IPS-20b (cell line): ENCODE measurements at regions not wholly inside any gene's neighbourhood (a gene's known extent, or its start where the extent isn't known, plus 50 kb on each side); places are given as distances from the start of the nearest gene placed in this dataset.

ENCODE experiments used
- H3K27ac ChIP-seq: one replicate; pipeline ENCODE4 v1.5.1; 2013; ENCODE audit warnings: low read length
- H3K27me3 ChIP-seq: 2 replicates; pipeline ENCODE4 v1.6.1; 2013; ENCODE audit warnings: mild to moderate bottlenecking, low read length, inconsistent platforms; ENCODE audit not compliant: insufficient read depth
- H3K36me3 ChIP-seq: 2 replicates; pipeline ENCODE4 v1.6.1; 2013; ENCODE audit warnings: low read depth, mild to moderate bottlenecking, inconsistent platforms, low read length, moderate library complexity; ENCODE audit not compliant: insufficient read depth
- H3K4me1 ChIP-seq: 2 replicates; pipeline ENCODE4 v1.6.1; 2013; ENCODE audit warnings: mild to moderate bottlenecking, control low read depth, inconsistent platforms, low read length, moderate library complexity; ENCODE audit not compliant: insufficient read depth
- H3K4me3 ChIP-seq: 2 replicates; pipeline ENCODE4 v1.5.1; 2013; ENCODE audit warnings: mild to moderate bottlenecking, low read length, inconsistent platforms
- H3K9ac ChIP-seq: 2 replicates; pipeline ENCODE4 v1.6.1; 2013; ENCODE audit warnings: low read depth, mild to moderate bottlenecking, inconsistent platforms, low read length, moderate library complexity
- H3K9me3 ChIP-seq: 2 replicates; pipeline ENCODE4 v1.6.1; 2013; ENCODE audit warnings: mild to moderate bottlenecking, low read depth, low read length, inconsistent platforms; ENCODE audit not compliant: insufficient read depth

DNA sequence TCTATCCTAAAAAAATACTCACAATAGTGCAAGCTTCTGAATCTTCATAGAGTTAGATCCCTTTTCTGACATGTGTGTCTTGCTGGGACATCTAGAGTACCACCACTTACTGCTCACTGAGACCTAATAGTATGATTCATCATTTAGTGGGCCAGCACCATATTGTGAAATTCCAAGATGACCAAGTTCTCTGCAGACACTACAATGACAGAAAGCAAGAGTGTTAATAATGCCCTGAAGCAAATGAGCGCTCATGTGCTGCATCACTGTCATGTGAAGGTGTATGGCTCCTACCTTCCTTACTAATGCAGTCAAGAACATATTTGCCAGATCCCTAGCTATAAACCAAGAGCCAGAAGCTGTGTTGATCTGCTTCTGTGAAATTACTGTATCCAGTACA lies 606.2 kb upstream of the NXPH2 start:
- no peak overlapping the region for H3K4me3 ChIP-seq
- H3K9ac ChIP-seq: no peak overlapping the region
- no peaks in the 10 kb centered on the region for H3K36me3 ChIP-seq
- H3K4me1 ChIP-seq: no peaks in the 10 kb centered on the region
- no peaks in the 10 kb centered on the region for H3K9me3 ChIP-seq
- no peaks in the 10 kb centered on the region for H3K27me3 ChIP-seq
- H3K27ac ChIP-seq: no peak overlapping the region

DNA sequence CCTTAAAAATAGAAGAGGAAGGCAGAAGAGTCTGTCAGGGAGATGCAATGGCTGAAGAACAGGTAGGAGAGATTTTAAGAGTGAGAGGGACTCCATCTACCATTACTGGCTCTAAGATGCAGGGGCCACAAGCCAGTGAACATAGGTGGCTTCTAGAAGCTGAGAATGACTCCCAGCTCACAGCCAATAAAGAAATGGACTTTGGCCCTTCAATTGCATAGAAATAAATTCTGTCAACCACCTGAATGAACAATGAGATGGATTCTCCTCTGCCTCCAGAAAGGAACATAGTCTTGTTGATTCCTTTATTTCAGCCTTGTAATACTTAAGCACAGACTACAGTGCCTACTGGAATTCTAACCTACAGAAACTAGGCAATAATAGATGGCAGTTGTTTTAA lies 603.3 kb upstream of the NXPH2 start:
- no peak overlapping the region for H3K9ac ChIP-seq
- no peaks in the 10 kb centered on the region for H3K4me1 ChIP-seq
- H3K9me3 ChIP-seq: no peaks in the 10 kb centered on the region
- H3K36me3 ChIP-seq: no peaks in the 10 kb centered on the region
- H3K4me3 ChIP-seq: no peak overlapping the region
- H3K27me3 ChIP-seq: no peaks in the 10 kb centered on the region
- no peak overlapping the region for H3K27ac ChIP-seq

DNA sequence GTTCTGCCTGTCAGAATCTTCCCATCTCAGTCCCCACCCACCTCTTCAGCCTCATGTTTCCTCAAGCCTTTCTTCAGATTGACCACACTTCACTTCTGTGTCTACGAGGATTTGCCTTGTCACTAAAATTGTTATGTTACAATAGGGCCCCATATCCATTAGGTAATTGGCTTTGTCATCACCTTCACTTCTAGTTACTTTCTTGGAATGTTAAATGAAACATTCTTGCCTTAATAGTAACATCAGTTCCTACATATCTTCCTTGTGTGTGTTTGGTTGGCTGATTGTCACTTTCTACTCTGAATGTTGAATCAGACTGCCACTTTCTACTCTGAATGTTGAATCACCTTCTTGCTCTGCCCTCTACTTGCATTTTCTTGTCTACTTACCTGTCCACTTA lies 599.9 kb upstream of the NXPH2 start:
- H3K9ac ChIP-seq: no peak overlapping the region
- H3K27ac ChIP-seq: no peak overlapping the region
- H3K4me3 ChIP-seq: no peak overlapping the region
- H3K27me3 ChIP-seq: no peaks in the 10 kb centered on the region
- H3K9me3 ChIP-seq: no peaks in the 10 kb centered on the region
- H3K4me1 ChIP-seq: no peaks in the 10 kb centered on the region
- no peaks in the 10 kb centered on the region for H3K36me3 ChIP-seq

DNA sequence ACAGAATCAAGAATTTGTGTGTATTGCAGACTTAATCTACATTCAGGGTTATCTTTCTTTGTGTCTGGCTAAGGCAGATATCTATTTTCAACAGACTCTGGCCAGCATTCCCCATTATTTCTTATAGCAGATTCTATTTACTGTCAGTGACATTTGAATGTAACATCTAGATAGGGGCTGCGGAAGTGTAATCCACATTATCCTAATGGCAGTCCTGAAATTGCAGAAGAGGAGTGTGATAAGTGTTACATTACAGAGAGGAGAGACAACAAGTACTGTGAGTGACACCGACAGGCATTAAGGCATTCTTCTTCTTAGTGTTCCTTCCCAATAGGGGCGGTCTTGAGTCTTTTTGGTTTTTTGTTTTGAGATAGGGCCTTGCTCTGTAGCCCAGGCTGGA lies 598.2 kb upstream of the NXPH2 start:
- Histone ChIP-seq H3K36me3 (no peaks in the 10 kb centered on the region), H3K4me3 (no peak overlapping the region), H3K4me1 (peaks cover 8% of the 10 kb centered on the region; the same call in 1 of the 2 replicates), H3K9me3 (no peaks in the 10 kb centered on the region), H3K27ac (no peak overlapping the region), H3K27me3 (no peaks in the 10 kb centered on the region), H3K9ac (no peak overlapping the region)

DNA sequence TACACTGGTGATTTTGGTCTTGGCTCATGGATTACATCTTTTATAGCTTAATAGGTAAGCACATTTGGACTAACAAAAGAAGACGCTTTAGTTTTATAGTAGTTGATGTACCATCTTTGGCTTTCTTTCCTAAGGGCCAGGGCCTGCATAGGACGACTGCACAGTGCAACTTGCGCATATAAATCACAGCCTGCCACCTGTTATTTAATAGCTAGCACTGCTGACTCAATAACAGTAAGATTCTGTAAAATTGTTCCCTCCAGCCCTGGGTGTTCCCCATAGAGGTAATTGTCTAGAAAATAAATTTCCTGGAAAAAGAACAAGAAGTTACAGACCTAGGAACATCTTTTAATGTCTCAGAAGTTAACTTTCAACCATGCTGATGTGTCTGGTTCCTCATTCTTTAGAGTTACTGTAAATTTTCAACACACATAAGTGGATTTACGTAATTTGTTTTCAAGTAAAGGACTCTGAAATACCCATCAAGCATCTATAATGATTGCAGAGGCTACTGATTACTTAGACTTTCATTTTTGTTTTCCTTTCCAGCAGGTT lies 594.2 kb upstream of the NXPH2 start:
- Histone ChIP-seq H3K27me3 (peaks cover 10% of the 10 kb centered on the region; the same call in 1 of the 2 replicates), H3K36me3 (no peaks in the 10 kb centered on the region), H3K4me1 (peaks cover 17% of the 10 kb centered on the region; the same call in 1 of the 2 replicates), H3K27ac (no peak overlapping the region), H3K9ac (no peak overlapping the region), H3K9me3 (no peaks in the 10 kb centered on the region), H3K4me3 (no peak overlapping the region)

DNA sequence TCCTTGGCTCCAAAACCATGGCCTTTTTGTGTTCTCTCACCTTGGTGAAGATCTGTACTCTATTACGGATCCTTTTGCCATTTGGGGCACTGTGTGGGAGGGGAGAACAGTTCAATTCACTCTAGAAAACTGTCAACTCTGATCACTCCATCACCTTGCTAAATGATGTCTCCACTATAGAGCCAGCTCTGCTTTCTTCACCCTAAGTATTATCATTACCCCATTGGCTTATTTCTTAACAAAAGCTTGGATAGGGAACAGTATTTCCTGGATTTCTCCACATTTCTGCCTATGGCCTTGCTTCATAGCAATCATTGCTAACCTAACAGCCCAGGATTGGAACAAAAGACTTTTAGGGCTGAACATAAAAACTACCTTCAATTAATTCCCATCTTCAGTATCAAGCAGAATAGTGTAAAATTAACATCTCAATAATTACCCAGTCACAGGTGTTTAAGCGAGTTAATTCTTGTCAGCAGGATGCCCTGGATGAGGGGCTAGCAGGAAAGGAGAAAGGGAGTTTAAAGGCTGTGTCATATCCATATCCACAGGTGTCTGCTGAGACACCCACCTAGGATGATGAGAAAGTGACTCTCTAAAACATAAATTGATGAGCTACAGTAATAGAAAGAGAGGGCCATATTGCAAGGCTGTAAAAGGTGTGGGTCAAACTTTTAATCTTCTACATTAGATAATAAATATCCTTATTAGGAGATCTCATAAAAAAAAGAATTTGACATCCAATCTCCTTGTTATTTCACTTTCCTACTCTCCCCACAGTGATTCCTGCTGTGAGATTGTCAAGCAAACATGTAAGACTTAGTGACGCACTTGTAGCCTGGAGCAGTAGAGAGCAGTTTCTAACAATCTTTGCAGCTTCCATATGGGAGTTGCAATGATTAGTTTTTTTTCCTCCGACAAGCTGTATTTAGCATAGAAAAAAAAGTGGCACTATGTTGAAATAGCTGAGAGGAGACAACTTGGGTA lies 589.5 kb upstream of the NXPH2 start:
- Histone ChIP-seq H3K4me1 (peaks cover 21% of the 10 kb centered on the region; the same call in 1 of the 2 replicates), H3K27ac (no peak overlapping the region), H3K9me3 (no peaks in the 10 kb centered on the region), H3K27me3 (peaks cover 39% of the 10 kb centered on the region), H3K36me3 (no peaks in the 10 kb centered on the region), H3K4me3 (peak overlapping the region; percentile 33; the same call in 1 of the 2 replicates), H3K9ac (no peak overlapping the region)

DNA sequence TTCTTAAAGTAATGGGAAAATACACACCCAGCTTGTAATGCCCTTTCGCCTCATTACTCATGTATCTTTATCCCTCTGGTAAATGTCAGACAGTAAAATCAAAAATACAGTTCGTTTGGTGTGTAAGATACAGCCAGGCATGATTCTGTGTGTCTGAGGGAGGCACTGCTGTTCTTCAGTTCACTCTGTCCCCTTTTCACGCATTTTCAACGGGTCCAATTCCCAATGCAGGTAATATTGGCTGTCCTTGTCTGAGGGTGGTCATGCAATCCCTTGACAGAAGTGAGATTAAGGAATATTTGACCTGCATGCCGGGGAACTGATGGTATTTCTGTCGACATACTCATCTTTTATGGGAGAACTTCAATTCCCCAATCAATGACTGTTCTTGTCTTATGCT lies 587.2 kb upstream of the NXPH2 start:
- Histone ChIP-seq H3K4me3 (no peak overlapping the region), H3K27ac (no peak overlapping the region), H3K36me3 (no peaks in the 10 kb centered on the region), H3K4me1 (peaks cover 13% of the 10 kb centered on the region; the same call in 1 of the 2 replicates), H3K9ac (no peak overlapping the region), H3K9me3 (no peaks in the 10 kb centered on the region), H3K27me3 (peaks cover 39% of the 10 kb centered on the region)

DNA sequence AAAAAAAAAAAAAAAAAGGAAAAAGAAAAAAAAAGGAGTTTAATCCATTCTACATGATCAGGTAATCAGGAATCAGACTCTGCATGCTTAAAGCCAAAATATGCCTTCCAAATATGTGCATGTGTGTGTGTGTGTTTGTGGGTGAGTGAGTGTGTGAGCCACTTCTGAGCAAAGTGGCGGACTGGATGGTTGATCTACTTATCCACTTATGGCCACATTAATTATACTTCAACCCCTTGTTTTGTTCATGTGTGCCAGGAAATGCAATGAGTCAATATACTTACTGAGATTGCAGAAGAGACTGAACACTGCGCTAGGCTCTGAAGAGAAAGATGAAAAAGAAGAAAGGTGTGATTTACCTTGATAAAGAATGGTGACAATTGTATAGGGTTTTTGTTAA lies 586.5 kb upstream of the NXPH2 start:
- H3K27me3 ChIP-seq: peaks cover 37% of the 10 kb centered on the region
- no peak overlapping the region for H3K27ac ChIP-seq
- no peaks in the 10 kb centered on the region for H3K9me3 ChIP-seq
- no peaks in the 10 kb centered on the region for H3K36me3 ChIP-seq
- H3K4me1 ChIP-seq: peaks cover 13% of the 10 kb centered on the region; the same call in 1 of the 2 replicates
- no peak overlapping the region for H3K4me3 ChIP-seq
- H3K9ac ChIP-seq: no peak overlapping the region

DNA sequence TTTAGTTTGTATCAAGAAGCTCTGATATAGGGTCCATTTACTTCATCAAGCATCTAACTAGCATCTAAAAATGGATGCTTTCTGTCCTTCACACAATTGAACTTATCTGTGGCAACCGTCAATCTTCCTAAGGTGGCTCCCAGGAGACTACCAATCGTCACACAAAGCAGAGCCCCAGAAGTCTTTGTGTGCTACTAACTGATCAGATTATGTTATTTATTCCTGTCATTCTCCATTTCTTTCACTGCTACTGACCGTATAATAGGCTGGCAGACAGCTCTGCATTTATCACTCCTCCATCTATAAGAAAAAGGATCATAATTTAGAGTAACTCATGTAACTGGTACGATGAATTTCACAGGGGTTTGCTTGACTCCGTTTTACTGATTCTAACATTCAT lies 585.0 kb upstream of the NXPH2 start:
- Histone ChIP-seq H3K36me3 (no peaks in the 10 kb centered on the region), H3K9ac (no peak overlapping the region), H3K4me1 (peaks cover 7% of the 10 kb centered on the region; the same call in 1 of the 2 replicates), H3K4me3 (no peak overlapping the region), H3K27ac (no peak overlapping the region), H3K9me3 (no peaks in the 10 kb centered on the region), H3K27me3 (peaks cover 28% of the 10 kb centered on the region)

DNA sequence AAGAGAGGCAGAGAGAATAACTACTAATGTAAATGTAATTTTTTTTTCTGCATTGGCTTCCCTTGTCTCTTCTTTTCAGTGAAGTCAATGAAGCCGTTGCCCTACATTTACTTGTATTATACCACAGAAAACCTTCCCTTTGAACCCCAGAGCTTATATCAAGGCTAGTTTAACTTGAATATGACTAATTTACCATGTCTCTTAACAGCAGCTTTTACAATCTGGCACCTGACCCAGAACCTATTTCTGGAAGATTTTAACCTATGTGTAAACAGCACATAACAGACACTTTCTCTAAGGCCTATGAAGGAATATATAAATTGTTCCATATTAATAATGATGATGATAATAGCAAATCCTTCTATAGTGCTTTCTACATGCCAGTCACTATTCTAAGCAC lies 580.5 kb upstream of the NXPH2 start:
- H3K27ac ChIP-seq: no peak overlapping the region
- H3K4me1 ChIP-seq: no peaks in the 10 kb centered on the region
- H3K4me3 ChIP-seq: no peak overlapping the region
- H3K36me3 ChIP-seq: no peaks in the 10 kb centered on the region
- no peaks in the 10 kb centered on the region for H3K9me3 ChIP-seq
- H3K9ac ChIP-seq: no peak overlapping the region
- no peaks in the 10 kb centered on the region for H3K27me3 ChIP-seq

DNA sequence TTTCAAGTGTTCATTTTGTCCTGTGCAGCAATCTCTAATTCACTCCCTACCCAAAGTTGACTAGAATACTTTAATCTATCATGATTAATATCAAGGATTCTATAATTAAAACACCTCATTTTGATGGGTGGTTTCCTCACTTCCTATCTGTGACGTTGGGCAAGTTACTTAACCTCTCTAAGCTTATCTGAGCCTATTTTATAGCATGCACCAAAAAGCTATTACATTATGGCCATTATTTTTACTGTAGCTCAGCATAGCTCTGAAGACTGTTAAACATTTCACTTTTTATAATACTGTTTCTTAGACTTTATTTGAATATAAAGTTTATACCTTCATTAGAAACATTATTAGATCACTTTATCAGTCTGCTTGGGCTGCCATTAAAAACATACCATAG lies 579.6 kb upstream of the NXPH2 start:
- no peak overlapping the region for H3K4me3 ChIP-seq
- no peaks in the 10 kb centered on the region for H3K27me3 ChIP-seq
- H3K36me3 ChIP-seq: no peaks in the 10 kb centered on the region
- no peak overlapping the region for H3K9ac ChIP-seq
- no peak overlapping the region for H3K27ac ChIP-seq
- no peaks in the 10 kb centered on the region for H3K4me1 ChIP-seq
- H3K9me3 ChIP-seq: no peaks in the 10 kb centered on the region

DNA sequence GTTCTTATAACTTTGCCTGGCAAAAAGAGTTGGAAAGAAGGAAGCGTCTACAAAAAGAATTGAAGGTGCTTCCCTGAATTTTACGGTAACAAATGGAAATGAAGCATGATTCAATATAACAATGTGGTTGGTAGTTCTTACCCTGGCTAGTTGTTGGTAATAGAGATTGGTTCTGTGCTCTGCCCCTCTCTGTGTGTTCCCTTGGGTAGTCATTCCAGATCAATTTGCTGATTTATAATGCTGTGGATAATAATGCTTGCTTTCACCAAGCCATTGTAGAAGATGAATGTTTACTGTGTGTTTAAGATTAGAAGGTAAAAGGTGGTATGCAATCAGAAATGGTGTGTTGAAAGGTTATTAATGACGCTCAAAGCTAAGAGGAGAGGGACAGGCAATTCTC lies 577.8 kb upstream of the NXPH2 start:
- no peaks in the 10 kb centered on the region for H3K27me3 ChIP-seq
- no peak overlapping the region for H3K27ac ChIP-seq
- no peaks in the 10 kb centered on the region for H3K36me3 ChIP-seq

More for the DNA sequence above, 577.8 kb upstream of the NXPH2 start:
- no peaks in the 10 kb centered on the region for H3K4me1 ChIP-seq
- H3K9ac ChIP-seq: no peak overlapping the region
- no peak overlapping the region for H3K4me3 ChIP-seq
- peaks cover 11% of the 10 kb centered on the region for H3K9me3 ChIP-seq
